Fibroblast of skin of back (primary cell): ENCODE measurements at regions not wholly inside any gene's neighbourhood (a gene's known extent, or its start where the extent isn't known, plus 50 kb on each side); places are given as distances from the start of the nearest gene placed in this dataset.
A peak's percentile ranks its signal among the peaks of the same experiment; 100 is the strongest.
"Not testable (repeated sequence)": the region's sequence is repeated elsewhere in the genome, so short reads cannot be mapped to it uniquely, and the experiment has no call there.

Experiments used
- DNase-seq: peaks from one replicate; pipeline ENCODE4 v3.0.0-alpha.2; 2013

DNA sequence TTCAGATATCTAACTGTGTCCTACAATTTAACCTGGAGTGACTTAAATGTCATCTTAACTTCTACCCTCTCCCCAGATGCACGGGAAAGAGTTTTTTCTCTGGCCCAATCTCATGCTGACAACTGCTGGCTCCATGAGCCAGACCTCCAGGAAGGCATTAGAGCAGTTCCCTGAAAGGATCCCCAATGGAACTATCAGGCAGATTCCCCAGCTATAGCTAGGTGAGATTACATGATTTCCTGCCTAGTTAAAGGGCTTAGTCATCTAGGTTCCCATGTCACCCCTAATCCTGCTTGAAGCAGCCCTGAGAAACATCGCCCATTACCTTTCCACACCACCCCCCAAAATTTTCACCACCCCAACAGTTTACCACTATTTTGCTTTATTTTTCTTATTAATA, 373.5 kb upstream of the TRPC7 start:
- DNase-seq, result no peak

DNA sequence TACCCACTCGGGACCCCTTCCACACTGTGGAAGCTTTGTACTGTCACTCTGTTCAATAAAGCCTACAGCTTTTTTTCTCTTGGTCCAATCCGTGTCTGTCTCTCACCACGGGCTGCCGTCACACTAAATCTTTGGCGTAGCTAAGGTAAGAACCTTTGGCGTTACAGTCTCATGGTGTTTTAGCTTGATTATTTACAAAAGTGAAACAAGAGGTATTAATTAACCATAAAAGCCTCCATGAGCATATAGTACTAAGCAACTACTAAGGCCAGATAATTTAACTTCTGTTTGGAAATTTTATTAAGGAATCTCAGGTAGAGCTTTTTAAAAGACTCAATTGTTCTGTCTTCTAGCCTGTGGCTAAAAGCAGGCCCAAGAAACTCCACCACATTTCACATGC, 370.7 kb upstream of the TRPC7 start:
- DNase-seq, result no peak

DNA sequence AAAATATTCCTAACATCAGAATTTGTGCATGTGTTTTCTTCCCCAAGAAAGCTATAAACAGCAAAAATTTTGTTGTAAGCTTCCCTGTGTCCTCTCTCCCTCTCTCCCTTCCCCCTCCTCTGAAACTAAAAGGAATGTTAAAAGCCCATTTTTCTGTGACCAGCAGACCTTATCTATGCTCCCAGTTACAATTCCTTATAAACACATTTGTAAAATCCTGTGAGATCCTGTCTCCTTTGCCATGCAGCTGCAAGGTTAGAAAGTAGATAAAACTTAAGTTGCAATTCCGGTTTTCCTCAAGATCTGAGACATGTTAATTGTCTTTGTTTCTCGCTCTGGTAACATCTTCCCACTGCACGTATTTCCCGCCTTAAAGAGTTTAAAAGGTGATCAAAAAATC, 370.3 kb upstream of the TRPC7 start:
- DNase-seq, result not testable (repeated sequence)

DNA sequence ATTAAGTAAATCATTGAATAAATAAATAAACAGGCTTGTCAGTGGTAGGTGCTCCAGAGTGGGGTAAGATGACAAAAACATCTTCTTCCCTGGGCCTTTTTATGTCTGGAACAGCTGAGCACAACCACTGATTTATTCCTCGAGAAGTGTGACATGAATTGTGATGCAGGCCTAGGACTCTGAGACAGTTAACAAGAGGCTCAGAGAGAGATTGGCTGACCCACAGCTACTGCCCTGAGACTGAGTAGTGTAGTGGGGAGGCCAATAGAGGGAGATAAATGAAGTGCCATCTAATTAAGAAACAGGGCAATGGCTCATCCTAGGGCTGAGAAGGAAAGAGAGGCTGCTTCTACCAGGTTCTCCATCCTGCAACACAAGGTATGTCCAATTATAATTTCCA, 369.3 kb upstream of the TRPC7 start:
- DNase-seq, result no peak

DNA sequence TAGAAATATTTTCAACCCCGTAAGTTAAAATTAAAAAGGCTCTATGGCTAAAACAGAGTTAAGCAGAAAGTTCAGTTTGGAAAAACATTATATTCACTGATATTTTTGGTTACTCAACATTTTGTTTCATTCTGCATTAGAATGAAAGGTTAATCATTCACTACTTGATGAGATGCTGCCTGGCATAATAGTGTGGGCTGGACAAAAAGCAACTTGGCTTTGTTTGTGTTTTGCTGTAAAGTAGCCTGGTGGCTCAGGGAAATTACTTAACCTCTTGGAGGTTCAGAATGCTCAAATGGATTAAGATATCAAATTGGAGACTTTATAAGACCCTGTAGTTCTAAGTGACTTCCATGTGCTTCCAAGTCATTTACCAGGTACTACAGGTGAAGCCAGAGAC, 367.4 kb upstream of the TRPC7 start:
- no peak for DNase-seq

DNA sequence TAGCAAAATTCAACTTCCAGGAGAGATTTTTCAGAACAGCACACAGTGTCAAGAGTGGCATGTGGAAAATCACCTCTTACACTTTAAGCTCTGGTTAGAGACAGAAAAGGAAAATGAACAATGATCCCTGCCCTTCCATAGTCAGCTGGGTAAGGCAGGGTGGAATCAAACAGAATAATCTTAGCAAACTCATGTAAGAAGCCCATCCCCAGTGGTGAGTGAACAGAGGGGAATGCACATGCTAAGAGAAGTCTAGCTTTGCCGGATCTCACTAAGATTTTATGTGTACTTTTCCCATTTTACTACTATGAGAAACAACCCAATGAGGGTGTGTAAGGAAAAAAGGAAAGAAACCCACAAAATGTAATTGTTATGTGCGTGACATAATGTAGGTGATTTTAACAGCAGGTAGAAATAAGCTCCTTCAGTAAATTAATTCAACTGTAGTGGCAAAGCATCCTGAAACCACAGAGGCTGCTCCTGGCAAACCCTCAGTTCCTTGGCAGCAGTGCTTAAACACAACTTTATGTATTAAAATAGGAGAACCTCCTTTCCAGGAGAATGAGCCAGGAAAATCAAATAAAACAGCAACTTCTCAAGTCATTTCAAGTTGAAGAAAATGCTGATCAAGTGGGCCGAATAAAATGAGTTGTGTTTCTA, 366.0 kb upstream of the TRPC7 start:
- DNase-seq, result peak; percentile 67

DNA sequence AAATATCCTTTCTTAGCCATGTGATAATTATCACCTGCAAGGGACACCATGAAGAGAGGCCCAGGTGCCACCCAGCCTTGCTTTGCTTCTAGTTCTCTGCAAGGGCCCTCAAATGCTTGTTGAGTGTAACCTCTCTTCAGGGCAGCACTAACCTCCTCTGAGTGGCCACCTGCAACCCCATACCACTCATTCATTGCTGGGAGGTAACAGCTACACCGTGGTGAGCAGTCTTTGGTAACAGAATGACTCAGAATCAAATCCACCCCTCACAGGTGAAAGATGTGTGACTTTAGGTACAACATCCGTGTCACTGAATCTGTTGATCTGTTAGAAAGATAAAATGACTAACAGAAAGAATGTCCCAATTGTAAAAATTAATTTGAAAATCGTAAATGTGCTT, 365.1 kb upstream of the TRPC7 start:
- no peak for DNase-seq

DNA sequence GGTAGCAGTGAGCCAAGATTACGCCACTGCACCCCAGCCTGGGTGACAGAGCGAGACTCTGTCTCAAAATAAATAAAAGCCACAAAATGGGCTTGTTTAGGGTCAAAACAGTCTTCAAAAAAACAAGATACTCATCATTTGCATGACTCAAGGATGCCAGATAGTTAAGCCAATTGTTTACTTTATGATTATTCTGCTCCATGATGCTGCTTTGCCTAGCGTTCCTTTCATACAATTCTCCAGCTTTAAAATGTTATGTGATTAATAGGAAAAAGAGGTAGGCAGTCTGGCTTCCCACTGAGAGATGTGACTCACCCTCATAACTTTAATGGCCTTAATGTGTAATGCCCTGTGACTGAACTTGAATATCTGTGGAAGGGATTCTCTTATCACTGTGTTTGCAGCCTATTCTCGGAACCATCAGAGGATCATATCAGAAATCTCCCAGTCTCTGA, 364.6 kb upstream of the TRPC7 start:
- peak; percentile 99 for DNase-seq

DNA sequence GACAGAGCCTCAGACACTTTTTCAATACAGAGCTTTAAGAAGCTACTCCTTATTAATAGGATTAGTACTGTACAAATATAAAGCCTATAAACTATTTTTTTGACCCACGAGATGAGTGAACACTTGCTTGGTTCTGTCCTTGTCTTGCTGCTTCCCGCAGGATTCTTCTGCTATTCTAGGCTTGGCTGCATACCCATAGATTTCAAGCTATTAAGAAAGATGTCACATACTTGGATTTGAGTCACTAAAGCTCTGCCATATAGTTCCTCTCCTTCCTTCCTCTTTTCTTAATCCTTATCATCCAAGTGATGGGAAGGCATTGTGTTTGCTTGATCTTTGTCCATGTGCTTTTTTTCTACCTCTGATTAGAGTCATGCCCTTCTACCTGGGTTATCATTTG, 361.2 kb upstream of the TRPC7 start:
- peak; percentile 44 for DNase-seq

DNA sequence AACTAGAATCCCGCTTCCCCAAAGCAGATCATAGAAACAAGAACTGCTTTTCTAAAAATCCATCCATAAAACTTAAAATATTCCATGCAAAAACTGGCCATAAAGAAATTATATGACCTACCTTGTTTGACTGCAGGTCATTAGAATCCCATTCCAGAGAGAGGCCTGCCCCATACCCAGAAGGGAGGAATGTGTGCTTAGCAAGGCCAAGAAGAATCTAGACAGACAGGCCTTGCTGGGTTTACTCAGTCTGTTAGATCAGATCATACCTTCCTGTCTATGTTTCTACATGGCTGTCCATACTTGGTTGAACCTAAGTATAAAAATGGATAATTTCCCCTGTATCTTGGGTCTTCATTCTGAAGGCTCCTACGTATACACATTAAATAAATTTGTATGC, 358.8 kb upstream of the TRPC7 start:
- DNase-seq, result no peak

DNA sequence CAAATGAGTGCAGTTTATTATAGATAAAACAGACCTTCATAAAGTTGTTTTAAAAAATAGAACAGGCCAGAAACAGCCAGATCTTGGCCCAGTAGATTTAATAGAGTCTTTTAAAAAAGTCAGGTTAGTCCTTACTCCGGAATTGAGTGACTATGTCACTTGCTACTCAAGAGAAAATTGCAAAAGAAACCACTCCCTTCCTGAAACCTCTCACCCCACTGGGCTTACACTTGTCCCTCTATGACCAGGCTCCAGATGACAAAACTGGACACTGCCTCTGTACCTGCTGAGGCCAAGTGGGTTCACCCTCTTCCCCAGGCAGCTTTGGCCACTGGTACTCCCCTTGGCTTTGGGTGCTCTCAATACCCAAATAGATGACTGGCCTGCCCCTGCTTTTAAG, 357.2 kb upstream of the TRPC7 start:
- no peak for DNase-seq

DNA sequence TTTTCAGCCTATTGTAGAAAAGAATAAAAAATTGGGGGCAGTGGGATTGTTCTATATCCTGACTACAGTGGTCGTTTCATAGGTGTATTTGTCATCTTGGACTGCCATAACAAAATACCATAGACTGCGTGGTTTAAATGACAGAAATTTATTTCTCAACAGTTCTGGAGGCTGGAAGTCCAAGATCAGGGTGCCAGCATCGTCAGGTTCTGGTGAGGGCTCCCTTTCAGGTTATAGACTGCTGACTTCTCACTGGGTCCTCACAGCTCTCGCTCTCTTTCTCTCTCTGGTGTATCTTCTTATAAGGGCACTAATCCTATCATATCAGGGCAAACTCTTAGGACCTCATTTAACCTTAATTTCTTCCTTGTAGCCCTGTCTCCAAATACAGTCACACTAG, 356.7 kb upstream of the TRPC7 start:
- DNase-seq, result no peak

DNA sequence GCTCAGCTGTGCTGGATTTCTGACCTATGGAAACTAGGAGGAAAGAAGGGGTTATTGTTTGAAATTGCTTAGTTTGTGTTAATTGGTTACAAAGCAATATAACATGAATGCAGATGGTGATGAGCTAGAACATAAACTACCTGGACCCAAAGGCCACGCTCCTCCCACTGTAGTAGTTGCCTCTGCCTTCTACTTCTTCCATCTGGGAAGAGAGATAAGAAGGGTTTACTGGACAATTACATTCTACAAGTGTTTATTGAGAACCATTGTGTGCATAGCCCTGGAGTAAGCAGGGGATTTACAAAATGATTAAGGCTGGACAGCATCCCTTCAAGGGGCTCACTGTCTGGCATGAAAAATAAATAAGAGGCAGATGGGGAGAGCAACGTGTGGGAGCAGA, 355.3 kb upstream of the TRPC7 start:
- DNase-seq, result no peak

DNA sequence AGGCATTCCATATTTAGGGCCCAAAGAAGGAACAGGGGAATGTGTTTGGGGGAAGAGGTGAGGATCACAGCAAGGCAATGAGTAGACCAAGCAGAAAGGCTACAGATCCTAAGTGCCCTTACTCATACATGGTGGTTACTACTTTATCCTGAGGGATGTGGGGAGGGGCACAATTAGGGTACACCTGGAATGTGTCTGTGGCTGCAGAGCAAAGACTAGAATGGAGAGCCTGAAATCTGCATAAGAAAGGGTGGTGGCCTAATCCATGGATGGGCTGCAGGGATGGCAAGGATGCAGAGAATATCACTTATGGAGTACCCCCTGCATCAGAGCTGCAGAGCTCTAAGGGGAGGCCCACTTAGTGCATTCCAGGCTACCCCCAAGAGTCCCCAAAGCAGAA, 352.6 kb upstream of the TRPC7 start:
- no peak for DNase-seq

DNA sequence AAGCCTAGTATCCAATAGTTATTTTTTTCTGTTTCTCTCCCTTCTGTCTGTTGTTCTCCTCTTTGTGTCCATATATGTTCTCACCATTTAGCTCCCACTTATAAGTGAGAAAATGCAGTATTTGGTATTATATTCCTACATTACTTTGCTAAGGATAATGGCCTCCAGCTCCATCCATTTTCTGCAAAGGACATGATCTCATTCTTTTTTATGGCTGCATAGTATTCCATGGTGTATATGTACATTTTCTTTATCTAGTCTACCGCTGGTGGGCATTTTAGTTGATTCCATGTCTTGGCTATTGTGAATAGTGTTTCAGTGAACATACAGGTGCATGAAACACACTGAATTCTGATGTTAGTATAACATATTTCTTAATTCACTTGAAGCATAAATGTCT, 348.9 kb upstream of the TRPC7 start:
- DNase-seq, result no peak

DNA sequence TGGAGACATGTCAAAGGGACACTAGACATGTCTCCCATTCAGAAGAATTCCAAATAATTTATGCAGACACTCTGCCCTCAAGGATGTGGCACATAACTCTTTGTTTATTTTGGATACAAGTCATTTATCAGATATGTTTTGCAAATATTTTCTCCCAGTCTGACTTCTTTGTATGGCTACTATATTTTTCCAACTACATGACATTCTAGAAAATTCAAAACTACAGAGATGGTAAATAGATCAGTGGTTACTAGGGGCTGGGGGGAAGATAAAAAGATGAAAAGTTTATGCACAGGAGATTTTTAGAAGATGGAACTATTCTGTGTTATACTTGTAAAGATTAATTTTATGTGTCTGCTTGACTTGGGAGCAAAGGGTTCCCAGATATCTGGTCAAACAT, 347.3 kb upstream of the TRPC7 start:
- peak; percentile 37 for DNase-seq

DNA sequence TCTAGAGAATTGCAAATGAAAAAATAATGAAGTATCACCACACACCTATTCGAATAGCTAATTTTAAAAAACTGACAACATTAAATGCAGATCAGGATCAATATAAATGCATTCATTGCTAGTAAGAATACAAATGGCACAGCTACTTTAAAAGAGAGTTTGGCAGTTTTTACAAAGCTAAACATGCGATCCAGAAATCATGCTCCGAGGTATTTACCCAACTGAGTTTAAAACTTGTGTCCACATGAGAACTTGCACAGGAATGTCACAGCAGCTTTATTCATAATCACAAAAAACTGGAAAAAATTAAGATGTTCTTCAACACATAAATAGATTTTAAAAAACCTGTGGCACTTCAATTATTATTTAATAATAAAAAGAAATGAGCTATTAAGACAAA, 345.5 kb upstream of the TRPC7 start:
- DNase-seq, result no peak

DNA sequence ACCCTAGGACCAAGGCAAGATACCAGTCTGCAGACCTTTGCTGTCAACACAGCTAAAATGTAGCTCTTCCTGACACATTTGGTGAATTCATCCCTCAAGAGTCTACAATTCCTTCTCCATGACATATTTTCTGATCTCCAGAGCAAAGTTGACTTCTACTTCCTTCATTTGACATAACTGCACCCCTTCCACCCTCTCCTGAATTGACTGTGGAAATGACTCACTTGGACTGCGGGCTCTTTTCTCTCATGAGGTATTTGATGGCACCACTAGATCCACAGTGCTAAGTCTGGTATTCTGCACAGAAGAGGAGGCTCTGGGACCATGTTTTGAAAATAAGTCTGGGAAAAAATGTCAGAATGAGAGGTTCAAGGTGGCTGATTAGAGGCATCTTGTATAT, 338.4 kb upstream of the TRPC7 start:
- DNase-seq, result peak; percentile 59

DNA sequence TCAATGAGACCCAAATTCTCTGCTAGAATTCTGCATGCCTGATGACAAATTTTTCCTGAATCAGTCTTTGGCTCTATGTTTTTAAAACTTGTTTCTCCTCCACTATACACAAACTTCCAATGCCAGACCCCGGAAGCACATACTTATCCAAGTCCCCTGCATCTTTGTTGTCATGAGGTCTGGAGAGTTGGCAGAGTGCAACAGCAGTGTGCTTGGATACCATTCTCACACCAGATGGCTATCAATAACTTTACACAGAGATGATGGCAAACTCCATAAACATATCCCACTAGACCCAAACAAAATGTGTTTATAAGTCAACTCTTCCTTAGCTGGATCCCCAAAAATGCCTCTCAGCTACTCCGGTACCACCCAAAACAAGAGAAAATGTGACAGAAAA, 337.7 kb upstream of the TRPC7 start:
- no peak for DNase-seq

DNA sequence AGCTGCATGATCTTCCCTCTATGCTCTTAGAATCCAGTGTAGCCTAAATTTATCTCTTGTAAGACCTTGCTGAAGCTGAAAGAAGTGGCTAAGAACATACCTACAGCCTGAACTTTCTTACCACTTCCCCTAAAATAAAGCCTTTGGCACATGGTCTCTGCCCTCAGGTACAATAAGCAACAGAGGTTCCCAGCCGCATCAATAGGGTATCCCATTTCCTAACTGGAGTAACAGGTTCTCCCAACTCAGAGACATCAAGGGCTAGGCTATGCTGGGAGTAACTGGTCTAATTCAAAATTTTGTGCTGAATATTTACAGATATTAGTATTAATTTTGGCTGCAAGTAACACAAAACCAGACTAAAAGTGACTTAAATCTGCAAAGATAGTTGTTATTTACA, 335.8 kb upstream of the TRPC7 start:
- DNase-seq, result no peak

DNA sequence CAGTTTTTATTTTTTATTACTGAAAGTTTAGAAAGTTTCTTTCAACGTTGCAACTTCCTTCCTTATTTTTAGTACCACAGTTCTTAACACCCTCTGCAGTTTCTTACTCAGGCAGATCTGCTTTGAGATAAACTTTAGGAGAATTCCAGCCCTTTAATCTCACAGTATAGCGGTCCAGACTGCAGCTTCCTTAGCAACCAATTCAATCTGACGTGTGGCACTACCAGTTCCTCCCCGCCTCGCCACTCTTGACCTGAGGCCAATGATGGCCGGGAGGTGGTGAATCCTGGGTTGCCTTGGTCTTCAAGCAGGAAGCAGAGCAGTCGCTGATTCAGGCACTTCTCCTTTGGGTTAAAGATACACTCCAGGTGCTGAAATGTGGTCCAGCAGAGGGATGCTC, 334.3 kb upstream of the TRPC7 start:
- DNase-seq, result no peak

DNA sequence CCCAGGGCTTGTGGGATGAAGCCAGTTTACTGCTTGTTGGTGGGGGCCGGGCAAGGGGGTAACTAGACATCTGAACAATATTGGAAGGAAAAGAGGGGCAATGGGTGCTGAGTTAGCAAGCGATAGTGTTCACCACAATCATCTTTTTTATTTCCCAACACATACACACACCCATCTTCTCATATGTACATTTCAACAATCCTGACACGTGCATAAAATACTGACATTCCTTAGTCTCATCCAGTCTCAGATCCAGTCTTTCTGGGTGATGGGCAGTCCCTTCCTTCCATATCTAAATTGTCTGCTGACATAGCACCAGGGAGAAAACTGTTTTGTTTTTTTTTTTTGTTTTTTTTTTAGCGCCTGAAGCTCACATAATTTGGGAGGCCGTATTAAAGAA, 333.6 kb upstream of the TRPC7 start:
- no peak for DNase-seq

DNA sequence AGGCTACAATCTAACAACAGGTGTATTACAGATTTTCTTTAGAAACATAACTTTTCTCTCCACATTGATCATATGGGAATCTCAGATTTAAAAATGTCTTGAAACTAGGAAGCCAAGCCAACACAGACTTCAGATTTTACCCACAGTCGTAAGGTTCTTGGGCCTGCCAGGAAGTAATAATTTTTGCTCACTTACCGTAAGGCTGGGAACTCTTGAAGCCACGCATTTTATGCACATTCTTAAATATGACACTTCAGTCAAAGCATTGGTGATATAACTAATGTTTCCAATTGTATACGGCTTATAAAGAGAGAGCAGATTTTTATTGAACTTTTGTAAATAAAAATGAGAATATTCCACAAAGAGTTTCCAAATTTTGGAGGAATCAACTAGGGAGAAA, 328.9 kb upstream of the TRPC7 start:
- no peak for DNase-seq

DNA sequence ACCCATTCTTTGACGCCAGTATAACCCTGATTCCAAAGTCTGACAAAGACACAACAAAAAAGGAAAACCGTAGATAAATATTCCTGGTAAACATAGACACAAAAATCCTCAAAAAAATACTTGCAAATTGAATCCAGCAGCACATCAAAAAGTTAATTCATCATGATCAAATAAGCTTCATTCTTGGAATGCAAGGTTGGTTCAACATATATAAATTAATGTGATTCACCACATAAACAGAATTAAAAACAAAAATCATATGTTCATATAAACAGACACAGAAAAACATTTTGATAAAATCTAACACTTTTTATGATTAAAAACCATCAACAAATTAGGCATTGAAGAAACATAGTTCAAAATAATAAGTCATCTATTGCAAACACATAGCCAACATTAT, 324.2 kb upstream of the TRPC7 start:
- no peak for DNase-seq

DNA sequence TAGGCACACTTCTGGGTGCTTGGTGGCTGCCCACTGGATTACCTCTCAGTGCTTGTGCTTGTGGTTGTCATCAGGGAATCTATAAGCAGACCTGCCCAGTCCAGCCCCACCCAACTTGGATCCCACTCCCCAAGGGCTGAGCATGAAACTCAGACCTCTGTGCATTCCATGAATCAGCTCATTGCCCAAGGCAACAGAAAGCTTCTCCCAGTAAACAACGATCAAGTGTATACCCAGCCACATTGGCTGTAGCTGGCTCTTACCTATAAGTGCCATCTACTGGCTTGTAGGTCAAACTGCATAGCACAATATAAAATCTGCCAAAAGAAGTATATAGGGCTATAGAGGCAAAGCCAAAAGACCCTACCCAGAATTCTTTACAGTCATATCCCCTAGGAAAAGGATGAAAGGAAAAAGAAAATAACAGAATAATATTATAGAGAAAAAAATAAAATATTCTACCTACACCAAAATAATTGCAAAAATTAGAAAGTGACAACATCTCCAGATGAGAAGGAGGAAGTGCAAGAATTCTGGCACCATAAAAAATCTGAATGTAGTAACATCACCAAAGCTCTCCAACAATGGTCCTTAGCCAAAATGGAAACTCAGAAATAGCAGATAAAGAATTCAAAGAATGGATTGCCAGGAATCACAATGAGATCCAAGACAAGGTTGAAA, 321.0 kb upstream of the TRPC7 start:
- peak; percentile 40 for DNase-seq
